ENCODE measurements at regions not wholly inside any gene's neighbourhood (a gene's known extent, or its start where the extent isn't known, plus 50 kb on each side); places are given as distances from the start of the nearest gene placed in this dataset.

DNA sequence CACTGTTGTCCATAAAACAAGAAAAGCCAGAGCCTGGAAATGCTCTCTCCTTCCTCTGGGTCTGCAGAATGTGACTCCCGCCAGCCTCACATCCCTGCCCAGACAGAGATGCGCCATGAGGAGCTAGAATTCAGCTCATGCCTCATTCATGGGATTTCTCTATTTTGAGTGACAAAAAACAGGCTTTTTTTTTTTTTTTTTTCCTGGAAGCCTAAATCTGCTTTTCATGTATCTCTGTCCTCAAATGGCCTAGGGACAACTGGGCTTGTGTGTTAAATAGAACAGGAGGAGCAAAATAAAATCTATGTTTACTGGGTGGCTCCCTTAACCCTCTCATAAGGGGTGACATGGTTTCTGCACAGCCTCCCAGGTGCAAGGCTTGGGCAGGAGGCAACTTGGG is 679.7 kb upstream of the AUTS2 start:
- no peak overlapping the region for H2BK20ac ChIP-seq (ENCODE audit: low read length)
- FAIRE-seq, result no peak
- H3K79me2 ChIP-seq (ENCODE audit: control insufficient read depth in 1 of 2, insufficient read depth in 2 of 2, low read length in 2 of 2), result no peaks in the 10 kb centered on the region
- H4K5ac ChIP-seq (ENCODE audit: insufficient read length, low read depth, low read length), result no peak overlapping the region
- H3K4ac ChIP-seq (replicated peaks; ENCODE audit: insufficient read length, low read depth, low read length), result no peak overlapping the region
- CTCF ChIA-PET (ENCODE audit: partially characterized antibody), result interaction anchor here (0.6 kb wide), 1 partner anchor 34 kb away, joined by 4 read pairs; no protein-coding TSS in a partner anchor
- no peak overlapping the region for H2BK12ac ChIP-seq (ENCODE audit: low read depth, low read length)
- no peak overlapping the region for H3K23ac ChIP-seq (ENCODE audit: insufficient read length)
- no peaks in the 10 kb centered on the region for H3K27me3 ChIP-seq (replicated peaks in 1 of 4; ENCODE audit: control insufficient read depth in 3 of 4, extremely low read depth in 1 of 4, insufficient read depth in 3 of 4, low read length in 3 of 4)
- H3K18ac ChIP-seq (ENCODE audit: extremely low read depth, low read length), result no peak overlapping the region
- no peaks in the 10 kb centered on the region for H3K36me3 ChIP-seq (ENCODE audit: control insufficient read depth in 2 of 4, insufficient read depth in 4 of 4, low read length in 3 of 4)
- no peak overlapping the region for H4K8ac ChIP-seq (ENCODE audit: extremely low read depth, insufficient read depth, low read length)
- DNase-seq (ENCODE audit: low read depth in 1 of 2, low spot score in 2 of 2), result no peak
- no peak overlapping the region for H4K91ac ChIP-seq (replicated peaks; ENCODE audit: insufficient read length, low read length)
- H2AK5ac ChIP-seq (ENCODE audit: low read depth, low read length), result no peak overlapping the region
- H3K9ac ChIP-seq (replicated peaks in 1 of 4; ENCODE audit: extremely low read depth in 1 of 4, low read depth in 3 of 4, low read length in 3 of 4), result no peak overlapping the region
- no peak overlapping the region for H3K27ac ChIP-seq (ENCODE audit: low read depth, low read length)
- H2BK5ac ChIP-seq (ENCODE audit: low read depth, low read length), result no peak overlapping the region
- no peak overlapping the region for H3K56ac ChIP-seq (replicated peaks; ENCODE audit: insufficient read length, low read depth, low read length)
- 100% methylated on average over 2 of the region's 2 CpGs; no CpG with 5 or more reads in 1 of the 2 experiments for WGBS, 2 experiments (ENCODE audit: extremely low coverage in 1 of 2, insufficient coverage in 1 of 2, insufficient read length in 1 of 2, insufficient replicate concordance in 2 of 2, low coverage in 1 of 2, low lambda C conversion rate in 2 of 2, missing lambda C conversion rate in 1 of 2)
- POLR2A ChIA-PET (ENCODE audit: partially characterized antibody), result interaction anchor here (0.6 kb wide), 1 partner anchor 752 kb away, joined by 3 read pairs; no protein-coding TSS in a partner anchor
- peaks cover 24 to 25% of the 10 kb centered on the region in 2 experiments for H3K9me3 ChIP-seq (ENCODE audit: insufficient read depth in 2 of 2, low read depth in 1 of 2, low read length in 1 of 2)
- H4K20me1 ChIP-seq (replicated peaks in 1 of 2; ENCODE audit: control insufficient read depth in 1 of 2, insufficient read depth in 2 of 2, low read length in 2 of 2), result no peaks in the 10 kb centered on the region
- H3K4me3 ChIP-seq (ENCODE audit: extremely low read depth in 1 of 4, insufficient read depth in 2 of 4, low read depth in 3 of 4, low read length in 4 of 4), result no peak overlapping the region
- H3K79me1 ChIP-seq (ENCODE audit: low read depth, low read length), result no peaks in the 10 kb centered on the region
- no peak overlapping the region for H3K4me2 ChIP-seq (ENCODE audit: insufficient read depth in 1 of 2, low read depth in 2 of 2, low read length in 2 of 2)
- H2BK15ac ChIP-seq (ENCODE audit: low read length), result no peak overlapping the region
- no peak overlapping the region for H3K14ac ChIP-seq (ENCODE audit: insufficient read length)
- no peak overlapping the region for H2BK120ac ChIP-seq (replicated peaks; ENCODE audit: low read depth, low read length)
- no peak overlapping the region for H2AFZ ChIP-seq (ENCODE audit: low read length)
- H3K4me1 ChIP-seq (replicated peaks in 1 of 4; ENCODE audit: control insufficient read depth in 3 of 4, insufficient read depth in 4 of 4, low read length in 3 of 4), result no peaks in the 10 kb centered on the region
- no peaks in the 10 kb centered on the region for H3K23me2 ChIP-seq (ENCODE audit: low read depth, low read length)
- TF ChIP-seq, protein P1, sequence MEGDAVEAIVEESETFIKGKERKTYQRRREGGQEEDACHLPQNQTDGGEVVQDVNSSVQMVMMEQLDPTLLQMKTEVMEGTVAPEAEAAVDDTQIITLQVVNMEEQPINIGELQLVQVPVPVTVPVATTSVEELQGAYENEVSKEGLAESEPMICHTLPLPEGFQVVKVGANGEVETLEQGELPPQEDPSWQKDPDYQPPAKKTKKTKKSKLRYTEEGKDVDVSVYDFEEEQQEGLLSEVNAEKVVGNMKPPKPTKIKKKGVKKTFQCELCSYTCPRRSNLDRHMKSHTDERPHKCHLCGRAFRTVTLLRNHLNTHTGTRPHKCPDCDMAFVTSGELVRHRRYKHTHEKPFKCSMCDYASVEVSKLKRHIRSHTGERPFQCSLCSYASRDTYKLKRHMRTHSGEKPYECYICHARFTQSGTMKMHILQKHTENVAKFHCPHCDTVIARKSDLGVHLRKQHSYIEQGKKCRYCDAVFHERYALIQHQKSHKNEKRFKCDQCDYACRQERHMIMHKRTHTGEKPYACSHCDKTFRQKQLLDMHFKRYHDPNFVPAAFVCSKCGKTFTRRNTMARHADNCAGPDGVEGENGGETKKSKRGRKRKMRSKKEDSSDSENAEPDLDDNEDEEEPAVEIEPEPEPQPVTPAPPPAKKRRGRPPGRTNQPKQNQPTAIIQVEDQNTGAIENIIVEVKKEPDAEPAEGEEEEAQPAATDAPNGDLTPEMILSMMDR (IDR thresholded peaks at IDR 0.05; ENCODE audit: control extremely low read depth in 1 of 3, insufficient read depth in 1 of 3, low read depth in 1 of 3, low read length in 3 of 3), result no peak
- TF ChIP-seq POLR2A (IDR thresholded peaks at IDR 0.05; ENCODE audit: control extremely low read depth in 1 of 2, low read depth in 2 of 2, low read length in 2 of 2) (no peak), SP2 (IDR thresholded peaks at IDR 0.05; ENCODE audit: low read length) (no peak), RBBP5 (IDR thresholded peaks at IDR 0.05; ENCODE audit: borderline replicate concordance, low read depth, low read length) (no peak), KDM5A (IDR thresholded peaks at IDR 0.05; ENCODE audit: low read length) (no peak), TAF1 (IDR thresholded peaks at IDR 0.05; ENCODE audit: low read depth, low read length) (no peak)

All from H1 (cell line).